CD14-positive monocyte (primary cell): ENCODE measurements at regions not wholly inside any gene's neighbourhood (a gene's known extent, or its start where the extent isn't known, plus 50 kb on each side); places are given as distances from the start of the nearest gene placed in this dataset.

ENCODE experiments used
- DNase-seq, 3 donors: peaks; one replicate each; pipeline ENCODE4 v3.0.0-alpha.2; 2011 to 2022
- H2AFZ ChIP-seq: 2 replicates; pipeline ENCODE4 v1.6.0; 2012; ENCODE audit warnings: mild to moderate bottlenecking, low read depth, low read length, inconsistent platforms; ENCODE audit not compliant: insufficient read depth, poor library complexity, severe bottlenecking
- H3K27ac ChIP-seq, 2 donors: 1 replicate in 1 of 2; 2 replicates in 1 of 2; pipeline ENCODE4 v1.5.1; 2012 to 2013; ENCODE audit warnings: low read length in 2 of 2, control low read depth in 1 of 2, inconsistent platforms in 1 of 2, low read depth in 1 of 2, mild to moderate bottlenecking in 1 of 2
- H3K27me3 ChIP-seq, 2 donors: one replicate each; pipeline versions ENCODE4 v1.6.0 to v1.6.1; 2011 to 2013; ENCODE audit warnings: low read length in 2 of 2; ENCODE audit not compliant: control insufficient read depth in 2 of 2, insufficient read depth in 2 of 2
- H3K36me3 ChIP-seq, 2 donors: replicated peaks in 1 of 2; 1 replicate in 1 of 2; 2 replicates in 1 of 2; pipeline versions ENCODE4 v1.5.1 to v1.6.1; 2012 to 2013; ENCODE audit warnings: low read length in 2 of 2, control low read depth in 1 of 2, inconsistent platforms in 1 of 2, mild to moderate bottlenecking in 1 of 2; ENCODE audit not compliant: insufficient read depth in 2 of 2, control insufficient read depth in 1 of 2
- H3K4me1 ChIP-seq, 2 donors: 1 replicate in 1 of 2; 2 replicates in 1 of 2; pipeline versions ENCODE4 v1.5.1 to v1.6.1; 2012 to 2013; ENCODE audit warnings: low read length in 2 of 2, control low read depth in 1 of 2, inconsistent platforms in 1 of 2, mild to moderate bottlenecking in 1 of 2, moderate library complexity in 1 of 2; ENCODE audit not compliant: insufficient read depth in 2 of 2, control insufficient read depth in 1 of 2
- H3K4me2 ChIP-seq: replicated peaks from 2 replicates; pipeline ENCODE3; 2012; ENCODE audit warnings: low read length, moderate library complexity, mild to moderate bottlenecking; ENCODE audit not compliant: poor library complexity, severe bottlenecking; ENCODE audit errors: extremely low read depth
- H3K4me3 ChIP-seq, 3 experiments: fragments of 200-600 bp in 1 of 3; sonication (generic) in 1 of 3; replicated peaks in 1 of 3; 1 replicate in 2 of 3; 2 replicates in 1 of 3; pipeline ENCODE4 v1.5.1; 2011 to 2013; ENCODE audit warnings: low read length in 3 of 3, mild to moderate bottlenecking in 3 of 3, control low read depth in 2 of 3, low read depth in 2 of 3, inconsistent platforms in 1 of 3, moderate library complexity in 1 of 3
- H3K79me2 ChIP-seq: 2 replicates; pipeline ENCODE4 v1.6.0; 2012; ENCODE audit warnings: mild to moderate bottlenecking, control low read depth, inconsistent platforms, low read length, moderate library complexity; ENCODE audit not compliant: insufficient read depth
- H3K9ac ChIP-seq: 2 replicates; pipeline ENCODE4 v1.6.0; 2017; ENCODE audit warnings: low read length, mild to moderate bottlenecking; ENCODE audit not compliant: insufficient read depth, poor library complexity, severe bottlenecking
- H3K9me3 ChIP-seq, 2 donors: replicated peaks in 1 of 2; 1 replicate in 1 of 2; 2 replicates in 1 of 2; pipeline versions ENCODE4 v1.5.1 to v1.6.1; 2012 to 2013; ENCODE audit warnings: low read length in 2 of 2, control low read depth in 1 of 2; ENCODE audit not compliant: control insufficient read depth in 1 of 2, insufficient read depth in 1 of 2
- H4K20me1 ChIP-seq: 2 replicates; pipeline ENCODE4 v1.6.0; 2012; ENCODE audit warnings: mild to moderate bottlenecking, low read length, control low read depth, moderate library complexity; ENCODE audit not compliant: insufficient read depth
- H3K27ac Mint-ChIP-seq, 7 donors: one replicate each; pipeline ENCODE4 v1.8.0; 2020; ENCODE audit warnings: mild to moderate bottlenecking in 7 of 7, mixed read lengths in 7 of 7, moderate library complexity in 6 of 7, inconsistent platforms in 2 of 7
- H3K27me3 Mint-ChIP-seq, 3 donors: one replicate each; pipeline ENCODE4 v1.8.0; 2021 to 2022; ENCODE audit warnings: low read depth in 3 of 3, mild to moderate bottlenecking in 3 of 3, mixed read lengths in 3 of 3, moderate library complexity in 3 of 3, inconsistent platforms in 1 of 3
- H3K36me3 Mint-ChIP-seq, 2 donors: one replicate each; pipeline ENCODE4 v1.8.0; 2020; ENCODE audit warnings: mixed read lengths in 2 of 2, inconsistent platforms in 1 of 2, mild to moderate bottlenecking in 1 of 2
- H3K4me1 Mint-ChIP-seq: one replicate; pipeline ENCODE4 v1.8.0; 2020; ENCODE audit warnings: mild to moderate bottlenecking, mixed read lengths
- H3K4me3 Mint-ChIP-seq, 2 donors: one replicate each; pipeline ENCODE4 v1.8.0; 2020; ENCODE audit warnings: mild to moderate bottlenecking in 2 of 2, mixed read lengths in 2 of 2, moderate library complexity in 1 of 2
- H3K9me3 Mint-ChIP-seq, 7 donors: one replicate each; pipeline ENCODE4 v1.8.0; 2020 to 2022; ENCODE audit warnings: mixed read lengths in 7 of 7, mild to moderate bottlenecking in 6 of 7, moderate library complexity in 6 of 7, inconsistent platforms in 2 of 7
- CTCF ChIP-seq: fragments of 200-600 bp; IDR thresholded peaks from one replicate; pipeline ENCODE4 v1.8.0; 2022; ENCODE audit warnings: antibody characterized with exemption, mild to moderate bottlenecking
- WGBS: methylation state at CpG from one replicate; pipeline ENCODE4 v1.1.5; 2013; ENCODE audit warnings: missing lambda C conversion rate; ENCODE audit not compliant: insufficient coverage; 5-methylcytosine and 5-hydroxymethylcytosine counted together
- intact Hi-C, 2 donors: fragments of 100-400 bp; cut with micrococcal nuclease; formaldehyde crosslinking; loops; one replicate each; pipeline versions ENCODE4 v1.15.0 to v1.15.1; 2023

- no peak overlapping the region for H3K9ac ChIP-seq
- H3K27ac ChIP-seq = no peak overlapping the region
- H3K36me3 Mint-ChIP-seq = no peaks in the 10 kb centered on the region
- no peak overlapping the region for H2AFZ ChIP-seq
- no peak overlapping the region for H3K4me3 Mint-ChIP-seq
- H4K20me1 ChIP-seq = no peaks in the 10 kb centered on the region
- H3K27me3 ChIP-seq = no peaks in the 10 kb centered on the region
- DNase-seq = no peak
- peaks cover 0 to 2% (median 0%) of the 10 kb centered on the region in 3 donors for H3K27me3 Mint-ChIP-seq
- intact Hi-C loops = no loop called here
- no peaks in the 10 kb centered on the region for H3K4me1 Mint-ChIP-seq
- WGBS = no CpG with 5 or more reads among the region's 1 CpG
- no peaks in the 10 kb centered on the region for H3K9me3 ChIP-seq
- no peaks in the 10 kb centered on the region for H3K4me1 ChIP-seq
- no peak overlapping the region for H3K4me2 ChIP-seq
- no peak overlapping the region for H3K4me3 ChIP-seq
- no peak overlapping the region for H3K27ac Mint-ChIP-seq
- H3K36me3 ChIP-seq = no peaks in the 10 kb centered on the region
- no peaks in the 10 kb centered on the region for H3K79me2 ChIP-seq
- no peak for TF ChIP-seq CTCF
- H3K9me3 Mint-ChIP-seq = peaks cover 0 to 2% (median 0%) of the 10 kb centered on the region in 7 donors
Measured at GRCh38 chr5:58326022-58326421, 133.9 kb downstream of the PLK2 start.

GRCh38 chr5:58322453-58322852 lies 137.4 kb downstream of the PLK2 start:
- no peak overlapping the region for H3K4me2 ChIP-seq
- Mint-ChIP-seq H3K4me3 (no peak overlapping the region), H3K9me3 (peaks cover 0 to 2% (median 0%) of the 10 kb centered on the region in 7 donors), H3K27ac (no peak overlapping the region), H3K36me3 (no peaks in the 10 kb centered on the region), H3K4me1 (no peaks in the 10 kb centered on the region), H3K27me3 (peaks cover 0 to 2% (median 2%) of the 10 kb centered on the region in 3 donors)
- H3K36me3 ChIP-seq = no peaks in the 10 kb centered on the region
- H3K27ac ChIP-seq = no peak overlapping the region
- no peaks in the 10 kb centered on the region for H3K27me3 ChIP-seq
- WGBS = no CpG with 5 or more reads among the region's 3 CpGs
- H2AFZ ChIP-seq = no peak overlapping the region
- no peaks in the 10 kb centered on the region for H3K4me1 ChIP-seq
- intact Hi-C loops = no loop called here
- no peak for TF ChIP-seq CTCF
- H4K20me1 ChIP-seq = no peaks in the 10 kb centered on the region
- H3K9me3 ChIP-seq = no peaks in the 10 kb centered on the region
- DNase-seq = no peak
- no peak overlapping the region for H3K4me3 ChIP-seq
- no peaks in the 10 kb centered on the region for H3K79me2 ChIP-seq
- no peak overlapping the region for H3K9ac ChIP-seq
